NOMO-1 treated with dmso at 0.1 percent for 144 hours (cell line): ENCODE measurements at regions not wholly inside any gene's neighbourhood (a gene's known extent, or its start where the extent isn't known, plus 50 kb on each side); places are given as distances from the start of the nearest gene placed in this dataset.
"Not testable (repeated sequence)": the region's sequence is repeated elsewhere in the genome, so short reads cannot be mapped to it uniquely, and the experiment has no call there.

Experiments
- DNase-seq: peaks from one replicate; lab custom pipeline; 2025; ENCODE audit not compliant: unreplicated experiment; lab: John Stamatoyannopoulos, UW

GRCh38 chr13:66074018-66074615, 1156.0 kb downstream of the PCDH9 start:
- no peak for DNase-seq

DNA sequence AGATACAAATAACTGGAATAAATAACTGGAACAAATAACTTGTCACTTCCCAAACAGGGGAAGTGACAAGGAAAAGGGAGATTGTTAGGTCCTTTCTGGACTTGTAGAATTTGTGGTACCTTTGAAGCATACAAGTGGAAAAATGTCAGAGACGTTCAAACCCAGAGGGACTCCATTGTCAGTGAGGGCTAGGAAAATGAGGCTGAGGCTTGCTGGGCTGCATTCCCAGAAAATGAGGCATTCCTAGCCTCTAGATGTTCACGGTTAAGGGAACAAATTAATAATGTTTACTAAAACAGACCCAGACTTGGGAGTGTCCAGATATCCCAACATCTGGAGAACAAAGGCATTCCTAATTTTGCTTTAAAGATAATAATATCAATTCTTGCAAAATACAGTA, 1158.0 kb downstream of the PCDH9 start:
- DNase-seq = not testable (repeated sequence)

DNA sequence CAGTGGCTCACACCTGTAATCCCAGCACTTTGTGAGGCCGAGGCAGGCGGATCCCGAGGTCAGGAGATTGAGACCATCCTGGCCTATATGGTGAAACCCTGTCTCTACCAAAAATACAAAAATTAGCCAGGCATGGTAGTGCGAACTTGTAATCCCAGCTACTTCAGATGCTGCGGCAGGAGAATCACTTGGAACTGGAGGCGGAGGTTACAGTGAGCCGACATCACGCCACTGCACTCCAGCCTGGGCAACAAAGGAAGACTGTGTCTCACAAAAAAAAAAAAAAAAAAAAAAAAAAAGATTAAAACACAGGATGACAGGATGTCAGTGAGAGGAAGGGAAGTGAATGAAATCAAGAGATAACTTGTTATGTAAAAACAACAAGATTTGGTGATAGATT, 1158.5 kb downstream of the PCDH9 start:
- no peak for DNase-seq

GRCh38 chr13:66071029-66071428, 1159.1 kb downstream of the PCDH9 start:
- no peak for DNase-seq

GRCh38 chr13:66069570-66069969, 1160.6 kb downstream of the PCDH9 start:
- DNase-seq = no peak

DNA sequence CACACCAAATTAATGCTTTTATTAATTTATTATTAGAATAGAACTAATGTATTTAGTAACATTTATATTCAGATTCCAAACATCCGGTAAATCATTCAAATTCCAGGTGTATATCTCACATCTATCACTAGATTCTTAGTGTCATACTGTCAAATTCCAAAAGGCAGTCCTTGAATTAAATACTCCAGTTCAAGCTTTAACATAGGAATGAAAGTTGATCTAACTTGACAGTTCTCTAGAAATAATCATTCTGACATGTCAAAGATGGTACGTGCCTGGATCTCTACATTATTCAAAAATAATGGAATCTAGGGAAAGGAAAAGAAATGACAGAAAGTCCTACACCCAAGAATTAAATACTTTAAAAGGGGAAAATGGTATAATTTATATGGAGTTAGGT, 1161.5 kb downstream of the PCDH9 start:
- DNase-seq = no peak

GRCh38 chr13:66048888-66049287, 1181.2 kb downstream of the PCDH9 start:
- no peak for DNase-seq

GRCh38 chr13:66040506-66040905, 1189.6 kb downstream of the PCDH9 start:
- DNase-seq = no peak

- no peak for DNase-seq
These were observed 1193.0 kb downstream of the PCDH9 start for GRCh38 chr13:66037096-66037495.

DNA sequence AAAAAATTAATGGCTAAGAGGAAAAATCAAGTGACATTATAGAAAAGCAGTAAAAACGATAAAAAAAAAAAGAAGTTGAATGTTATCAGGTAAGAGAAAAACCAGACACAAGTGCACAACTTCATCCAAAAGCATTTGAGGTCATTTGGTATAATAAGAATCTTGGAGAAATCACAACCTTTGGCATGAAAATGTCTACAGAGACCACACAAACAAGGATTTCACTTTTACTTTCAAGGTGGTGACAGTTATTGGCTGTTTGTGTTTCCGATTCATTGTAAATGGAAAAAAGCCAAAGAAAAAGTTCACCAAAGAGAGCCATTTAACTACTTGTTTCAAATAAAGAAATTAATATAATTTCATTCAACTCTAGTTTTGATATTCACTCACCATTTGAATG, 1193.5 kb downstream of the PCDH9 start:
- DNase-seq = no peak

DNA sequence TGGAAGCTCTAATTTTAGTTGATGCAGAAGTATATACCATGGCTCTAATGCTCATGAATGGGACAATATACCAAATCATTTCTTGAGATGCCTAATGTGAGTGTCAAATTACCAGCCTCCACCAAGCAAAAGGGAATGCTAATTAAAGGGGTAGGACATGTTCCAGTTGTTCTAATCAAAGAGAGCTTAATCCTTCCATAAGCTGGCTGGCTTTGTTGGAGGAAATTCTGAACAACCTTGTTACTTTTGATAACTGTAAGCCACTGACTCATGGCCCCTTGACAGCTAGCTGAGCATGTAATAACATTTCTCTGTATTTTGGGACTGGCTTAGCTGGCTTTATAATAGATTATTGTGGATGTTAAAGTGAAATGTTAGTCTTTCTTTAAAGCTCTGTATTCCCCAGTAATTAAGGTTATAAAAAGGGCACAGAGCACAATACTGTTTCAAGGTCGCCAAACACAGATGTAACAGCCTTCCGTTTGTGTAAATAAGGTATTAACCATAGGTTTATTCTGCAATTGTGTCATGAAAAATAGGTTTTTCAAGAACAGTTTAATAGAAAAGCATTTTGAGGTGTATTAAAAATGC, 1194.0 kb downstream of the PCDH9 start:
- no peak for DNase-seq

DNA sequence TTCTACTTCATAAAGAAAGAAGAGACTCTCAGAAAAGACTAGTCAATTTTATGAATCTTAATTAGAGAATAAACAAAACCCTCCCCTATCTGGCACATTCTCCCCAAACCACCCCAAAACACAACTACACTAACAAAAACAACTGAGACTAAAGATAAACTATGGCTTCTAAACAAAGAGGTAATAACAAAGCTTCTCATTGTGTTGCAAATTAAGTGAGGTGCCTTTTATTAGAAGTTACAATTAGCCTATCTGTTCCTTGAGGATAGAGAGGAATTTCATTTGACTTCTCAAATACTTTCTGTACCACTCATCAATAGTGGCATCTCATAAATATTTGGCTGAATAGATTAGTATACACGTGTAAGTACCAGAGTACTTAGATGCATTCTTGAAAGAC, 1196.2 kb downstream of the PCDH9 start:
- no peak for DNase-seq

DNA sequence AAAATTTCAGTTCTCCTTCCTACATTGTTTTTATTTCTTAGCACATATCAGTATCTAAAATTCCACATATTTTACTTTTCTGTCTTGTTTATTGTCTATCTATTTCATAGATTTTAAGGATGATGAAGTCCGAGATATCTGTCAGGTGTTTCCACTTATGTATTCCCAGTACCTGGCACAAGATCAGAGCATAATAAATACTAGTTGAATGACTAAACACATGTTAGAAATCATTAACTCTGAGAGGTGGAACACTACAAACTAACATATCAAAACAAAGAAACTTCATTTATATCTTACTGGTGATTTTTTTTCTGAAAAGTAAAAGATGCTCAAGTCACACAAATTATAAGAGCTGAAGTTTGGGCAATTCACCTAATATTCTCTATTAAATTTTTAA, 1208.3 kb downstream of the PCDH9 start:
- DNase-seq = no peak

DNA sequence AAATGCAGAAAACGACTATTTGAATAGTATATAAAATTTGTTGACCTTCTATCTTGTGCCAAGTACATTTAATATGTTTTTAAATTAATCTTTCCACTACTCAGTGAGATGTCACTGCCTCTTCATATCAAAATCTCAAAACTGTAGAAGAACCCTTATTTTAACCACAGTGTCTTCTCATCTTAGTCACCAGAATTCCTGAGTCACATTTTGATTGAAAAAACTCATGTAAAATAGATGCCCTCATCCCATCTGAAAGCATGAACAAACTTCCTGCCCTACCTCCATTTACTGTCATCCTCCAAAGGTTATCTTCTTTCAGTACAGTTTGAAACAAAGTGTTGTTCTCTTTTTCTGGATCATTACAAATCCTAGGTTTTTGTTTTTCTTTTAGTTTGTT, 1215.4 kb downstream of the PCDH9 start:
- no peak for DNase-seq

DNA sequence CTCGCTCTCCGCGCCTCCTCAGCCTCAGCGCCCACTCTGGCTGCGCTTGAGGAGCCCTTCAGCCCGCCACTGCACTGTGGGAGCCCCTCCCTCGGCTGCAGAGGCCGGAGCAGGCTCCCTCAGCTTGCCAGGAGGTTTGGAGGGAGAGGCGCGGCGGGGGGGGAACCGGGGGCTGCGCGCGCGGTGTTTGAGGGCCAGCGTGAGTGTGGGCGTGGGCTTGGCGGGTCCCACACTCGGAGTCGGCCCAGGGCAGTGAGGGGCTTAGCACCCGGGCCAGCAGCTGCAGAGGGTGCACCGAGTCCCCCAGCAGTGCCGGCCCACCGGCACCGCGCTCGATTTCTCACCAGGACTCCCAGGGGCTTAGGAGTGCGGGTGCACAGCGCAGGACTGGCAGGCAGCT, 1220.9 kb downstream of the PCDH9 start:
- DNase-seq = no peak

DNA sequence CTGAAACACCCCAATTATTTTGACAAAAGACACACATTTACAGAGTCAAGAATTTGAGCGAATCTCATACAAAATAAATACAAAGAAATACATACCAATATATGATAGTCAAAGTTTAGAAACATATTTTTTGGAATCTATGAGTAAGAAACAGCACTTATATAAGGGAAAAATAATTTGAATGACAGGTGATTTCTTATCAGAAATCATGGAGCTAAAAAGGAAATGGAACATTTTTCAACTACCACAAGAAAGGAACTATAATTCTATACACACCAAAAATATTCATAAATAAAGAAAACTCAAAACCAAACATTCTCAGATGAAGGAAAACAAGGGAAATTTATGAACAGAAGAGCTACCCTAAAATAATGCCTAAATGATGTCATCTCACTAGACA, 1226.6 kb downstream of the PCDH9 start:
- no peak for DNase-seq

DNA sequence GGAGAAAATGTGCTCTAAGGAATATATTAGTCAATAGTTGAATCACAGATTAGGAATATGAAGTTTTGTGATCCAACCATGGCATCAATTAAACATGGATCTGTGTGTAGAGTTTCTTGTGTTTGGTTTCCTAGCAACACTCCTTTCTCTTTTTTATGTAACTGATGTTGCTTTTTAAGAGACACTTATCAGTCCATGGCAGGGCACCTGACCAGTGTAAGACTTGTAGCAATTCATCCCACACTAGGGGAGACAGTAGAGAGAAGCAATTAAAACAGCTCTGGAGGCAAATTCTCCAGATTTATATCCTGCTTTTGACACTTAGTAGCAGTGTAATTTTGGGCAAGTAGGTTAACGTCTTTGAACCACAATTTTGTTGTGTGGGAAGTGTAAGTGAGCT, 1229.0 kb downstream of the PCDH9 start:
- no peak for DNase-seq

DNA sequence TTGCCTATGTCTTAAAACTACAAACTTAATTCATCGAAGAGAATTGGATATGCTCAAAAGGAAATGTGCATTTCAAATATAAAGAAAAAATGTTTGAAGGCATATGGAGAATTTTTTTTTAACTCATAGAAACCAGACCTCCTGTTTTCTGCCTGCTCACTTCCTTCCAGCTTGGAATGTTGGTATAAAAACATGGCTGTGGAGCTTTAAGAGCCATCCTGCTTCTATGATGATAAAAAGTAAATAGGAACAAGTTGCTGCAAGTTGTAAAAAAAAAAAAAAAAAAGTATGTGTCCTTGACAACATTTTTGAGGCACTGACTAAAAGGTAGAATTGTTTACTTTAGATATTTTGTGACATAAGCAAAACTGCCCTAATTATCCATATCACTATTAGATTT, 1230.7 kb downstream of the PCDH9 start:
- DNase-seq = no peak

DNA sequence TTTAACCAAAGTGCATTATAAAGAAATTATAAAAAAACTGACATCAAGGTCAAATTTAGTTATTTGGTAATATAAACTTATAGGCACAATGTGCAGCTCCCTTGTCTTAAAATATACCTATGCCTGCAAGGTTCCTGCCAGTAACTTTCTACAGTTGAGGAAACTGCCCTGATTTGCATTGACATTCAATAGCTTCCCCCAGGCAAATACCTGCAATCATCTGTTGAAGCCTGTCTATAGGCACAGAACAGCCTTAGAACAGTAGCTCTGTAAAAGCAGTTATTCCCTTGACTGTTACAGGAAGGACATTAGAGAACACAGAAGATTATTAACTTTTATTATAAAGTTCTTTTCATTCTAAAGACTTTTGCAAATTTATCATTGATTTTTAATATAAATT, 1239.5 kb downstream of the PCDH9 start:
- DNase-seq = no peak

DNA sequence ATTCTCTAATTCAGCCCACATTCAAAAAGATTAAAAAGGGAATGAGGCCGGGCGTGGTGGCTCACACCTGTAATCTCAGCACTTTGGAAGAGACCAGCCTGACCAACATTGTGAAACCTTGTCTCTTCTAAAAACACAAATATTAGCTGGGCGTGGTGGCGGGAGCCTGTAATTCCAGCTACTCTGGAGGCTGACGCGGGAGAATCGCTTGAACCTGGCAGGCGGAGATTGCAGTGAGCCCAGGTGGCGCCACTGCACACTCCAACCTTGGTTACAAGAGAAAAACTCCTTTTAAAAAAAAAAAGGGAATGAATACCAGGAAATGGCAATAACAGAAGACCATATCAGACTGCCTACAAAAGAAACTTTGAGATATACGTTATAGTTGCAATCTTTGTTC, 1244.5 kb downstream of the PCDH9 start:
- no peak for DNase-seq

DNA sequence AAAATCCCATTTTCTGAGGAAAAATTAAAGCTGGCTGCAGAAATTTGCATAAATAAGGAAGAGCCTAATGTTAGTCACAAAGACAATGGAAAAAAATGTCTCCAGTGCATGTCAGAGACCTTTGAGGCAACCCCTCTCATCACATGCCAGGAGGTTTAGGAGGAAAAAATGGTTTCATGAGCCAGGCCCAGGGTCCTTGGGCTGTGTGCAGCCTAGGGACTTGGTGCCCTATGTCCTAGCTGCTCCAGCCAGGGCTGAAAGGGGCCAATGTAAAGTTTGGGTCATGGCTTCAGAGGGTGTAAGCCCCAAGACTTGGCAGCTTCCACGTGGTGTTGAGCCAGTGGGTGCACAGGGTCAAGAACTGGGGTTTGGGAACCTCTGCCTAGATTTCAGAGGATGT, 1252.6 kb downstream of the PCDH9 start:
- DNase-seq = no peak

DNA sequence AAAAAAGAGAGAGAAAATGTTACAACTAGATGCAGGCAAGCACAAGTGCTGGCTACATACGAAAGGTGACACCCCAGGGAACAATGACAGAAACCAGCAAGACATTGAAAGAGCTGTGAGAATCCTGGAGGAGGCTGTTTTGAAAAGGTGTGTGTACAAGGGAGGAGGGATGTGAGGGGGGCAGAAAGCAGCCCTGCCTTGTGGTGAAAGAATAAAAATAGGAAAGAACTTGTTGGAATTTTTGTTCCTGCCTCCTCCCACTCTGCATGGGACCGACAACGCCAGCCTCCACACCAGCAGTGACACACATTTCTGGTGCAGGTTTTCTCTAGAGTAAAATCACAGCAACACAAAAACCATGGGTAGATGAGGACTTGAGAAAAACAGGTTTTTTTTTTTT, 1258.6 kb downstream of the PCDH9 start:
- DNase-seq = no peak

- DNase-seq = peak; percentile 1
These were observed 1263.1 kb downstream of the PCDH9 start for GRCh38 chr13:65966991-65967451.
